ENCODE measurements at regions not wholly inside any gene's neighbourhood (a gene's known extent, or its start where the extent isn't known, plus 50 kb on each side); places are given as distances from the start of the nearest gene placed in this dataset.
A peak's percentile ranks its signal among the peaks of the same experiment; 100 is the strongest.
"Not testable (repeated sequence)": the region's sequence is repeated elsewhere in the genome, so short reads cannot be mapped to it uniquely, and the experiment has no call there.

DNA sequence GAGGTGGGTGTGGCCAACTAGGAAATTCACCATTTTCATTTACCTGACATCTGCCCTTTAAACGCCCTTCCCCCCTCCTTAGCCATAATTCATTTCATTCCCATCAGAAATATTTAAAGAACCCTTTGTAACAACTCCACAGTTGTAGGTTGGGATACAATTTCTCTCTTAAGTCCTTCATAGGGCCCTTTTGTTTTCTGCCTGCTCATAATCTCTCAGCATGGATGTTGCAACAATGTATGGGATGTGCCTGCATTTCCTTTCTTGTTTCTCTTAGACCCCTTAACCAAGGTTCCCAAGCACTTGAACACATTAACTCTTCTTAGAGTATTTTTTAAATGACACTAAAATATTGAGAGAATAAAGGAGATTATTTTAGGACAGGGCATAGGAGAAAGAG, 51.7 kb upstream of the MYO10 start:
- Mint-ChIP-seq H3K9me3 (ENCODE audit: low read depth) (no peaks in the 10 kb centered on the region), H3K4me1 (peaks cover 7% of the 10 kb centered on the region), H3K27ac (no peak overlapping the region), H3K27me3 (peaks cover 8% of the 10 kb centered on the region), H3K36me3 (ENCODE audit: low read depth) (no peaks in the 10 kb centered on the region), H3K4me3 (no peak overlapping the region)
- intact Hi-C loops (cut with DNase I, micrococcal nuclease), result no loop called here
- no peak for DNase-seq
- no peak for ATAC-seq
- POLR2A ChIA-PET, result no interaction called here
- CTCF ChIA-PET, result no interaction called here

DNA sequence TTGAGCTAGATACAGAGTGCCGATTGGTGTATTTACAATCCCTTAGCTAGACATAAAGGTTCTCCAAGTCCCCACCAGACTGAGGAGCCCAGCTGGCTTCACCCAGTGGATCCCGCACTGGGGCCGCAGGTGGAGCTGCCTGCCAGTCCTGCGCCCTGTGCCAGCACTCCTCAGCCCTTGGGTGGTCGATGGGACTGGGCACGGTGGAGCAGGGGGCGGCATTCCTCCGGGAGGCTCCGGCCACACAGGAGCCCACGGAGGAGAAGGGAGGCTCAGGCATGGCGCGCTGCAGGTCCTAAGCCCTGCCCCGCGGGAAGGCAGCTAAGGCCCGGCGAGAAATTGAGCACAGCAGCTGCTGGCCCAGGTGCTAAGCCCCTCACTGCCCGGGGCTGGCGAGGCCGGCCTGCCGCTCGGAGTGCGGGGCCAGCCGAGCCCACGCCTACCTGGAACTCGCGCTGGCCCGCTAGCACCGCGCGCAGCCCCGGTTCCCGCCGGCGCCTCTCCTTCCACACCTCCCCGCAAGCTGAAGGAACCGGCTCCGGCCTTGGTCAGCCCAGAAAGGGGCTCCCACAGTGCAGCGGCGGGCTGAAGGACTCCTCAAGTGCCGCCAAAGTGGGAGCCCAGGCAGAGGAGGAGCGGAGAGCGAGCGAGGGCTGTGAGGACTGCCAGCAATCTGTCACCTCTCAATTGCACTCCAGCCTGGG, 54.9 kb upstream of the MYO10 start:
- POLR2A ChIA-PET, result not testable (repeated sequence)

DNA sequence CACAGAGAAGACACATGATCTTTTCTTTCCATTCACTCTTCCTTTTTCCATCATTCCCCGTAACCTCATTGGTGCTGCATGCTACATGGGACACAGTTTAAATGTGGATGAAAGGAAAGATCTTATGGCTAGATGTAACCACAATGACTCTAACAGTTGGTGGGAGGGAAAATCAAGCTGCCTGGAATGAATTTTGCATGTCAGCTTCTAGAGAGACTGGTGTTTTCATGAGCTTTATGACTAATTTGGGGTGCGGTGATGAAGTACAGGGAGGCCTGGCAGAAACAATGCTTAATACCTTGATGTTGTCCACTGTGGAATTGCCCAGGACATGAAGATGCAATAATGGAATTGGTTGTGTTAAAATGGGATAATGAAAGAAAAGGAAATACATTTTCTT, 55.9 kb upstream of the MYO10 start:
- H3K36me3 Mint-ChIP-seq (ENCODE audit: low read depth), result no peaks in the 10 kb centered on the region
- peaks cover 7% of the 10 kb centered on the region for H3K4me1 Mint-ChIP-seq
- no peak for DNase-seq
- no peak for ATAC-seq
- H3K9me3 Mint-ChIP-seq (ENCODE audit: low read depth), result no peaks in the 10 kb centered on the region
- H3K27ac Mint-ChIP-seq, result no peak overlapping the region
- ChIA-PET POLR2A (interaction anchor here (0.6 kb wide), 1 partner anchor 35 kb away, joined by 3 read pairs; no protein-coding TSS in a partner anchor), CTCF (interaction anchor here (0.6 kb wide), 1 partner anchor 689 kb away, joined by 3 read pairs; no protein-coding TSS in a partner anchor)
- no peak overlapping the region for H3K4me3 Mint-ChIP-seq
- intact Hi-C loops (cut with DNase I, micrococcal nuclease), result no loop called here
- peaks cover 12% of the 10 kb centered on the region for H3K27me3 Mint-ChIP-seq

More for the DNA sequence above, 54.9 kb upstream of the MYO10 start:
- H3K36me3 Mint-ChIP-seq (ENCODE audit: low read depth); H3K27ac Mint-ChIP-seq; DNase-seq; ATAC-seq; H3K4me1 Mint-ChIP-seq; H3K4me3 Mint-ChIP-seq; intact Hi-C loops (cut with DNase I, micrococcal nuclease); CTCF ChIA-PET; H3K9me3 Mint-ChIP-seq (ENCODE audit: low read depth): not testable (repeated sequence)
- peaks cover 12% of the 10 kb centered on the region for H3K27me3 Mint-ChIP-seq

DNA sequence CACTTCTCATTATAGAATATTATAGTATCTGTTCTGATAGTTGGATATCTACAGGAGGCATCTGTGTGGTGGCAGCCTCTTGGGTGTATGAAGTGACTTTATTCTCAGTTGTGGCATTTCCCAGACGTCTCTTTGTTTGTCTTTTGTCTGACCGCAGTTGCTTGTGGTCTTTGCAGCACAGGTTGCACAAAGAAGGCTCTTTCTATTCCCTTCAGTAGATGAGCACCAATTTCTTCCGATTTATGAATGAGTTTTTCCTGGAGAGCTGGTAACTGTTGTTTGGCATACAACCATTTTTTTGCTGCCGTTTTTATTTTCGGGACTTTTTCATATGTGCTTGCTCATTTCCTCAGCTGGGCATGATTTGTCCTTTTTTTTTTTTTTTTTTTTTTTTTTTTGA, 56.4 kb upstream of the MYO10 start:
- CTCF ChIA-PET, result no interaction called here

DNA sequence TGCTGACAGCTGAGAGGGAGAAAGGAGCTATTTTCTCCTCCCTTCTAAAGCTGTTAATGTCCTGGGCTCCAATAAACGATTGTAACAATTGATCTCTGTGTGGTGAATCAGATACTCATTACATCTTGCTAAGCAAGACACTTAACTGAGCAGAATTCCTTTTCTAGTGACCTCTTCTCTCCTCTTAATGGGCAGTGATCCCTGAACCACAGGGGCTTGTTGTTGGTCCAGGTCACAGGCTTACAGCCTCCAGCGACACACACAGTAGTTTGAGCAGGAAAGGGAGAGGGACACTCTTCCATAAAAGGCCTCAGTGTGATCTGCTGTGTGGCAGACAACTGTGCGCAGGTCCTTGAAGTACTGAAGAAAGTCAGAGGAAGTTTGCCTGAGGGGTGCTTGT, 58.5 kb upstream of the MYO10 start:
- CTCF ChIA-PET, result no interaction called here
- intact Hi-C loops (cut with DNase I, micrococcal nuclease), result no loop called here
- Mint-ChIP-seq H3K36me3 (ENCODE audit: low read depth) (no peaks in the 10 kb centered on the region), H3K4me3 (no peak overlapping the region), H3K27me3 (peaks cover 10% of the 10 kb centered on the region), H3K9me3 (ENCODE audit: low read depth) (no peaks in the 10 kb centered on the region), H3K4me1 (peaks cover 7% of the 10 kb centered on the region), H3K27ac (no peak overlapping the region)
- POLR2A ChIA-PET, result no interaction called here
- ATAC-seq (no peak), DNase-seq (no peak)

More for the DNA sequence above, 56.4 kb upstream of the MYO10 start:
- Mint-ChIP-seq H3K36me3 (ENCODE audit: low read depth) (no peaks in the 10 kb centered on the region), H3K27me3 (peaks cover 11% of the 10 kb centered on the region), H3K4me3 (no peak overlapping the region), H3K27ac (no peak overlapping the region), H3K4me1 (peaks cover 7% of the 10 kb centered on the region), H3K9me3 (ENCODE audit: low read depth) (no peaks in the 10 kb centered on the region)
- intact Hi-C loops (cut with DNase I, micrococcal nuclease), result no loop called here
- ATAC-seq (peak; percentile 47), DNase-seq (peak; percentile 14)
- POLR2A ChIA-PET, result no interaction called here

DNA sequence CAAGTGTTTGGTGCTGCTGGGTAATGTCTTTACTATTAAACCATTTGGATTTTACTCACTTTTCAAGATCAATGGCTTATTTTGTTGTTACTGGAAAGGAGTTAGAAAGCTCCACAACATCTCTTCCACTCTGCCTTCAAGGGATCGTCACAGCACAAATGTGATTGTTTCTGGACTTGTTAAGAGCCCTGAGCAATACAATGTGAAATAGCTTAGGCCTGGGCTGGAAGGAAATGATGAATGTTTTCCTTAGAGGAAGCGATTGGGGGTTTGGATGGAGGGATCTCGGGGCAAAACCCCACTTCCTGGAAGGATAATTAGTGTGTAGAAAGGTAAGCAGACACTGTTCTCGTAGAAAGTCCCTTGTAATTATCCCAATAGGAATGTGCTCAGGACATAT, 59.3 kb upstream of the MYO10 start:
- peaks cover 10% of the 10 kb centered on the region for H3K27me3 Mint-ChIP-seq
- no peak overlapping the region for H3K4me3 Mint-ChIP-seq
- H3K9me3 Mint-ChIP-seq (ENCODE audit: low read depth), result no peaks in the 10 kb centered on the region
- H3K36me3 Mint-ChIP-seq (ENCODE audit: low read depth), result no peaks in the 10 kb centered on the region
- ChIA-PET CTCF (interaction anchor here (0.6 kb wide), 2 partner anchors 9 to 55 kb away, joined by 3 read pairs; no protein-coding TSS in a partner anchor), POLR2A (no interaction called here)
- ATAC-seq (no peak), DNase-seq (no peak)
- intact Hi-C loops (cut with DNase I, micrococcal nuclease), result no loop called here
- H3K27ac Mint-ChIP-seq, result no peak overlapping the region
- peaks cover 7% of the 10 kb centered on the region for H3K4me1 Mint-ChIP-seq

DNA sequence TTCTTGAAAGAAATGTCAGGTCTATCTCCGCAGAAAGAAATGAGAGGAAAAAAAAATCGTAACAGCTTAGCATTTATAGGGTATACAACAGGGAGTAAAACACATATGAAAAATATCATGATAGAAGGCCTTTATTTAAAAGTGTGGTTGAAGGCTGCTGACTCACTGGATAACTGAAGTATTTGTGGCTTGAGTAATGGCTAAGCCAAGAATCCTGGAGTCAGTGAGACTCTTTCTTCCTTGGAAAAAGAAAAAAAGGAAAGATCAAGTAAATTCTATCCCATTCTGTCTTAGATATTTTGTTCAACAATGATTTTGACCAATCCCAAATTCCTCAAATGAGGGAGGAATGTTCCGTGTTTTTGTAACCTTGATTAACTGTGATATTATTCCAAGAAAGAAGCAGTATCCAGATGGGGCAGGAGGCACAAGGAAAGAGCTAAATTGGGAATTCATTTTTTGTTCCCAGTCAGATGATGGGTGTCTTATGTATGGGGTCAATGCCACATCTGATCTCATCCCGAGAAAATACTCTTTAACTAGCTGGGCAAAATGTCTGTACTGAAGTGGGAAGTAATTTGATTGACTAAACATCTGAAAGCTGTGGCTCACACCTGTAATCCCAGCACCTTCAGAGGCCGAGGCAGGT, 64.3 kb upstream of the MYO10 start:
- CTCF ChIA-PET, result interaction anchor here (0.8 kb wide), 1 partner anchor 28 kb away, joined by 3 read pairs; no protein-coding TSS in a partner anchor
- POLR2A ChIA-PET, result no interaction called here
- intact Hi-C loops (cut with DNase I, micrococcal nuclease), result no loop called here
- DNase-seq (no peak), ATAC-seq (no peak)
- no peaks in the 10 kb centered on the region for H3K9me3 Mint-ChIP-seq (ENCODE audit: low read depth)
- H3K36me3 Mint-ChIP-seq (ENCODE audit: low read depth), result no peaks in the 10 kb centered on the region
- no peaks in the 10 kb centered on the region for H3K27me3 Mint-ChIP-seq
- H3K4me3 Mint-ChIP-seq, result no peak overlapping the region
- no peaks in the 10 kb centered on the region for H3K4me1 Mint-ChIP-seq
- no peak overlapping the region for H3K27ac Mint-ChIP-seq

DNA sequence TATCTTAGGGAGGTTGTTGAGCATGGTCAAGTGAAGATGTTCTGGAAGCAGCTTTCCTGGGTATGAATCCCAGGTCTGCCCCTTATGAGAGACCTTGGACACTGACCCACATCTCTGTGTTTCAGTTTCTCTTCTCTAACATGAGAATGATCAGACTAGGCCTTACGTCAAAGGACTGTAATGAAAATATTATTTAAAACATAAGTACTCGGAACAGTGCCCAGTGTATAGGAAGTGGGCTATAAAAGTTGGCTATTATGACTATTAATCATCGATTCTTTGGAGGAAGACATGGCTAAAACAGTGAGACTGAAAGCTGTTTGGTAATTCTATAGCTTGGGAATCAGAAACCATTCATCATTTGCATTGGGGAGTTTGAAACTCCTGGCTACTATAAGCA, 65.3 kb upstream of the MYO10 start:
- Mint-ChIP-seq H3K4me3 (no peak overlapping the region), H3K4me1 (no peaks in the 10 kb centered on the region), H3K36me3 (ENCODE audit: low read depth) (no peaks in the 10 kb centered on the region), H3K9me3 (ENCODE audit: low read depth) (no peaks in the 10 kb centered on the region), H3K27me3 (no peaks in the 10 kb centered on the region), H3K27ac (no peak overlapping the region)
- DNase-seq (no peak), ATAC-seq (no peak)
- POLR2A ChIA-PET, result no interaction called here
- CTCF ChIA-PET, result no interaction called here
- intact Hi-C loops (cut with DNase I, micrococcal nuclease), result no loop called here

DNA sequence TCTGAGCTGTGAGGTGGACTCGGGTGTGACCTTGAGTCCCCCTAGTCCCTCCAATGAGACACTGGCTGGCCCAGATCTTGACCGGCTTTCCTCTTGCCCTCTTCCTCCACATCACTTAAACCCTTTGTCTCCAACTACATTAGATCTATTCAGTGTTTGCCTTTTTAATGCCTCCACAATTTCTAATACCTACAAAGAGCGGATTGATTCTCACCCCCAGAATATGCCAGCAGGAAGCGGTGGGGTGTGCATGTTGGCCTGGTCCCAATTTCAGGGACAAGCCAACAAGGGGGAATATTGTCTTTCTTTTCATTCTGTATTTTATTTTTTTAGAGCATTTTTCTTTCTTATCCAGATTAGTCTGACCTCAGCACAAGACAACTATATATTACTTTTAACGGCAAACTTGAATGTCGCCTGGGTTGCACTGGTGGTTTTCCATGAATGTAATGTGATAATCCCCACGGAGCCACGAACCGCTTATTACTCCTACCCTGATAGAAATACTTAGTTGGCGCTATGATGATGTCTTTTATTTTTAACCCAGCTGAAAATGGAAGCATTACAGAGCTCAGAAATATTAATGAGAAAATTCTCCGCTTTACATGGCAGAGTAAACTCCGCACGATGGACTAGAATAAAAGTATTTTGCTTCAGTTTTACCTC, 68.5 kb upstream of the MYO10 start:
- intact Hi-C loops (cut with DNase I, micrococcal nuclease), result no loop called here
- CTCF ChIA-PET, result no interaction called here
- Mint-ChIP-seq H3K27me3 (no peaks in the 10 kb centered on the region), H3K4me1 (no peaks in the 10 kb centered on the region), H3K4me3 (no peak overlapping the region), H3K36me3 (ENCODE audit: low read depth) (no peaks in the 10 kb centered on the region), H3K9me3 (ENCODE audit: low read depth) (no peaks in the 10 kb centered on the region), H3K27ac (no peak overlapping the region)
- DNase-seq (no peak), ATAC-seq (no peak)
- POLR2A ChIA-PET, result no interaction called here

DNA sequence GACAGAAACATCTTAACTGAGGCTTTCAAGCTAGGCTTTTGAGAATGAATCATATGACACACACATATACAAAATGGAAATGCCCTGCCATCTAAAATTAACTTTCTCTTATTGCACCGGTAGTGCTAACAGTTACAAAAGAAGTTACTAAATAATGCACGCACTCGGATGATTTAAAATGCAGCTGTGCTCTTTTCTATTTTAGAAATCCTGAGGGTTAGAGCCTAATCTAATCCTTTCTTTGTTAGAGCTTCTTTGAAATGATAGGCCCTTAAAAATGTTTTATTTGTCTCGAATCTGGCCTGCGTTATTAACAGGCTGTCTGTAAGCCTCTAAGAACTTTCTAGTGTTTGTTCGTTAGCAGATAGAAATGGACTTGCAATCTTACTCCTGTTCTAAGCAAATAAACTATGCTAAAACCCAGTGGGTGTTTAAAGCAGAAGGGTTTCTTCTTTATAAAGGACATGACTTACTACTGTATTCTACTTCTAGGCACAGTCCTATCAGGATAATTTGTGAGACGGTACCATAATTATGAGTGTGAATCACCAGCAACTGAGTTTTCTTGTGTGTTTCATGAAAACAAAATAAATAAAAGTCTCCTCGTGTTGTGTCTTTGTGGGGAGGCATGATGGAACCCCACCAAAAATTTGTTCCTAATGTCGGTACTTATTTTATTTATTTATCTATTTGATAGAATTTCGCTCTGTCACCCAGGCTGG, 69.2 kb upstream of the MYO10 start:
- H3K4me3 Mint-ChIP-seq, result no peak overlapping the region
- H3K27ac Mint-ChIP-seq, result no peak overlapping the region
- no peaks in the 10 kb centered on the region for H3K4me1 Mint-ChIP-seq
- DNase-seq (no peak), ATAC-seq (no peak)
- H3K9me3 Mint-ChIP-seq (ENCODE audit: low read depth), result no peaks in the 10 kb centered on the region
- intact Hi-C loops (cut with DNase I, micrococcal nuclease), result no loop called here
- POLR2A ChIA-PET, result no interaction called here
- no peaks in the 10 kb centered on the region for H3K36me3 Mint-ChIP-seq (ENCODE audit: low read depth)
- H3K27me3 Mint-ChIP-seq, result no peaks in the 10 kb centered on the region
- CTCF ChIA-PET, result no interaction called here

DNA sequence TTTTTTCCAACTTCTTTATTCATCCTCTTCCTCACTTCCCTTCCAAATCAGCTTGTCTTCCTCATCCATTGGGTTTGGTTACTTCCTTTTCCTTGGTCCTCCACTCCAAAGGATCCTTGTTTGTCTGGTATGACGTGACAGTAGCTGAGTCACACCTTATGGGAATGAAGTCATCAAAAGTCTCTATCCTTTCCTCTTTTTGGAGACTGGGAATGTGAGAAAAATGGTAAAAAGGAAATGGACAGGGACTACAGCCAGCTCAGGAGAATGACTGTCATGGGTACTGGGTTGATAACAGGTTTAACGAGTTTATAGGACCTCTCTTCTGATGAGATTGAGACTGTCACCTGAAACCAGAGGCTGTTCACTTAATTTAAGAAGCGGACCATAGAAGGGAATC, 76.2 kb upstream of the MYO10 start:
- POLR2A ChIA-PET, result no interaction called here
- intact Hi-C loops (cut with DNase I, micrococcal nuclease), result no loop called here
- H3K4me3 Mint-ChIP-seq, result no peak overlapping the region
- CTCF ChIA-PET, result no interaction called here
- no peaks in the 10 kb centered on the region for H3K36me3 Mint-ChIP-seq (ENCODE audit: low read depth)
- no peaks in the 10 kb centered on the region for H3K4me1 Mint-ChIP-seq
- ATAC-seq, result no peak
- H3K27me3 Mint-ChIP-seq, result peaks cover 2% of the 10 kb centered on the region
- H3K9me3 Mint-ChIP-seq (ENCODE audit: low read depth), result no peaks in the 10 kb centered on the region
- H3K27ac Mint-ChIP-seq, result no peak overlapping the region
- no peak for DNase-seq

Measured in activated CD4-positive, alpha-beta T cell treated with anti-CD3 and anti-CD28 coated beads for 36 hours (primary cell).